ENCODE measurements at regions not wholly inside any gene's neighbourhood (a gene's known extent, or its start where the extent isn't known, plus 50 kb on each side); places are given as distances from the start of the nearest gene placed in this dataset.

DNA sequence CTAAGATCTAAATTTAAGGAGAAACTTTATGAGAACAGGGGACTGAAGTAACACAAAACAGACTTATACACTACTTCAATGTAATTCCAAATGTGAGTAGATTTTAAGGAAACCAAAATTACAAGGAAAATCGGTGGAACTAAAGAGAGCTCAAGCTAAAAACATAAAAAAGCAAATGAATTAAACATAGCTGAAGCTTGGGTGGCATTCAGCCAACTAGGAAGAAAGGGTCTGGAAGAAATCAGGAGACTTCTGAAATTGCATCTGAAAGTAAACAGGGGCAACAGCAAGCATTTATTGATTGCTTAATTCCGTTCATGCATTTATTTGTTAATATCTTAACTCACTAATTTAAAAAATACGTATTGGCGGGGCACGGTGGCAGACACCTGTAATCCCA, 727.3 kb upstream of the PKDCC start:
- TF ChIP-seq POLR2A (IDR thresholded peaks at IDR 0.05; ENCODE audit: low read depth, low read length) (no peak), POLR2AphosphoS5 (IDR thresholded peaks at IDR 0.05; ENCODE audit: low read depth, low read length) (no peak)
